Right forelimb (tissue), 1 donor: ENCODE measurements at regions not wholly inside any gene's neighbourhood (a gene's known extent, or its start where the extent isn't known, plus 50 kb on each side); places are given as distances from the start of the nearest gene placed in this dataset.

Experiments used
- DNase-seq: peaks from one replicate; pipeline ENCODE4 v3.0.0-alpha.2; 2018

DNA sequence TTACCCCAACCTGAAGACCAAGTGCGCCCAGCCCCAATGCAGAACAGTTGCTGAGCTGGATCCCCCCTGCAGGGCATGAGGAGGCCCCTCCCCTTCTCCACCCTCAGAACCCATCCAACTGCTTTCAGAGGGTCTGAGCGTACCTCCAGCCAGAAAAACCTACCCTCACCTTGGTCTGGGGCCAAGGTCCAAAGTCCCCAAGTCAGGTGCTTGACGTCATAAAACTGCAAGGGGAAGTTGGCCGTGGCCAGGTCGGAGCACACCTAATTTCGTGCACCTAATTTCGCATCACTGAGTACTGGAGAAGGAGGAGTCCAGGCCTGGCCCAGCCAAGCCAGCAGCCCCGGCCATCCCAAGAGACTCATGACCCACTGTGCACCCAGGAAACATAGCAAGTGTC lies 289.8 kb downstream of the CTTN start:
- DNase-seq, result no peak

DNA sequence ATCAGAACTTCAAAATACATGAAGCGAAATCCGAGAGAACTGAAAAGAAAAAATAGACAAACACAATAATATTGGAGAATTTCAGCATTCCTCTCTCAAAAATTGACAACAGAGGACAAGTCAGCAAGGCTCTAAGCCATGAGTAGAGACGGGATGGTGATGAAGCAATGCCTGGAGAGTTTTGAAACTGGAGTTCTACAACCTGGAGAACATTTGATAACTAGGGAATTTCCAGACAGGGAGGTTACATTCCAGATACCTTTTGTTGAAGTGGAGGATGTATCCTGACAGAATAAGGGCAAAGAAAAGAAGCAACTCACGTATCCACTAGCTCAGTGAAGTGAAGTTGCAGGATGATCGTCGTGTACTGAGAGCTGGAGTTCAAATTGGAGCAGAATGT lies 291.4 kb downstream of the CTTN start:
- no peak for DNase-seq

DNA sequence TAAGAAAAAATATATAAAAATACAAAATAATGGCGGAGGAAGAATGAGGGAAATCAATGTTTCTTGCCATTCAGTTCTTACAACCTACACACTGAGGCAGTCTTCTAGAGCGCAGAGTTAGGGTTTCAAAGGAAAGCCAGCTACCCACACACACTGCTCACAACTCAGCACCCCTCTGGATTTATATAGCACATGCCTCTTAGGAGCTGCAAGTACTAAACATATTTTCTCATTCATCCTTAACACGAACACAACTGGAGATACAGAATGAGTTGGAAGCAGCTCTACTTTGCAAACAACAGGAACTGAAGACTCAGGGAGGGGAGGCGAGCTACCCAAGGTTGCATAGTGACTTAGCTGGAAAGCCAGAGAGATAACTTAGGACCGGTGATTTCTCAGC lies 293.8 kb downstream of the CTTN start:
- no peak for DNase-seq

DNA sequence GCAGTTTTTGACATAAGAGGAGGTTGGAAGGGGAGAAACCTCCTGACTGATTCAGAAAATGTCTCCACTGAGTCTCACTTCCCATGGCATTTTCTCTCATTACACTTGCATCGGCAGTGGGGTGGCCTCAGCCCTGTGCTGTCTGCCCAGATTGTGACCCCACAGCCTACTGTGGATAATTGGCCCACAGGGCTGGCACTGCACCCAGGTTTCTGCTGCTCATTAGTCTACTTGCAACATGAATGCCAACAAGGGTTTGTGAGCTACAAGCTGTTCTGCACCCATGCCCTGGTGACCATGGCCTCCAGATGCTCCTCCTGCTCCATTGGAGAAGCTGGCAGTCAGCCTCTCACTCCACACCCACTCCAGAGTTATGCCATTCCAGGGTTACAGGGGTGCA lies 296.0 kb downstream of the CTTN start:
- DNase-seq, result no peak

DNA sequence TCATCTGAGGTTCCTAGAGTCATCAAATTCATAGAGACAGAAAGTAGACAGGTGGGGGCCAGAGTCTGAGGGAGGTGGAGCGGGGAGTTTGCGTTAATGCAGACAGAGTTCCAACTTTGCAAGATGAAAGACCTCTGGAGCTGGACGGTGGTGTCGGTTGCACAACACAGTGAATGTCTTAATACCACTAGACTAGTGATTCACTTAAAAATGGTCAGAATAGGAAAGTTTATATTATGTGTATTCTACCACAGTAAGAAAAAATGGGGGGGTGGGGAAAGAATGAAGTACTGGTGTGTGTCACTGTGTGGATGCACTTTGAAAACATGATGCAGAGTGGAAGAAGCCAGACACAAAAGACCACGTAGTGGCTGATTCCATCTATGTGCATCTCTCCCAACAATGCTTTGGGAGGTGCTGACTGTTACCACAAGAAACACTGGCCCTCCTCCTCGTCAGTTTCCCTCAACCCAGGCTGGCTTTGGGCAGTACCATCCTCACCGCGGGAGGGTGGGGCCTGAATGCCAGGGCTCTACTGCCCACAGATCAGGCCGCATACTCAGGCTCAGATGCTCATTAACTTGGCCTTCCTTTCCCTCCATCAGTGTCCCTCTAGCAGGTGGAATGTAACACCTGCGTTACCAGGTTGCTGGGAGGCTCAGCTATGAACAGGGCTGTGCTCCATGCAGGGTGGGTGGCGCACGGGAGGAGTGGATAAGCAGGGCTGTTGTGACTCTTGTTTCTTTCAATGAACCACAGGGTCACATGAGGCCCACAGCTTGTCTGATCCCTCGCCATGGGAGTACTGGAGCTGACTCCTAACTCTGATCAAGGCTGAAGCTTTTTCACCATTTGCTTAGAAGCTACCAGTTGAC lies 297.0 kb downstream of the CTTN start:
- DNase-seq, result no peak

DNA sequence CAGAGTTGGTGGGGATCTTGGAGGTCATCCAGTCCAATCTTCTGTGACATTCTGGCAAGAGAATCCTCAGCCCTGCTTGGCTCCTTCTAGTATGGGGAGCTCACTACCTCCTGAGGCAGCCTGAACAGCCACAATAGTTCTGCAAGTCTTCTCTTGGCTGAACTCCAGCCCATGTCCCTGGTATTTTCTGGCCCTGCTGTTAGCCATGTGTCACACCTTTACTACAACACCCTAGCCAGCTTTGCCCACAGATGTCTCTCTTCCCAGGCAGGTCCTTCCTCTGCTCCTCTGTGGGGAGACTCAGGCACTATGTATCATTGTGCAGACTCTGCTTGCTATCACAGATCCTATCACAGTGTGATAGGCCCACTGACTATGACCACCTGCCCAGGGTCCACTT lies 297.7 kb downstream of the CTTN start:
- no peak for DNase-seq

DNA sequence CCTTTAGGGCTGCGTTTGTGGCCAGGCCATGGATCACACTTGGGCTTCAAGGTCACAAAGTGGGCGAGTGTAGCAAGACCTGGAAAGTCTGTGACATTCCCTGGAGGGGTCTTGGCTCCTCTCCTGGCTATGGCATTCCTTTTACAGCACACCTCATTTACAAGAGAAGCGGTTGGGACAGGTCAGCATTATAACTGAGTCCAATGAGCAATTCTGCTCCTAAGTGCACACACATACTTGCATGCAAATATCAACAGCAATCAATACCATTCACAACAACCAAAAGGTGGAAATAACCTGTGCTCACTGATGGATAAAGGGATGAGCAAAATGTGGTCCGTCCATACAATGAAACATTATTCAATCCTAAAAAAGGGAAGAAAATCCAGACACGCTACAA lies 298.2 kb downstream of the CTTN start:
- no peak for DNase-seq

DNA sequence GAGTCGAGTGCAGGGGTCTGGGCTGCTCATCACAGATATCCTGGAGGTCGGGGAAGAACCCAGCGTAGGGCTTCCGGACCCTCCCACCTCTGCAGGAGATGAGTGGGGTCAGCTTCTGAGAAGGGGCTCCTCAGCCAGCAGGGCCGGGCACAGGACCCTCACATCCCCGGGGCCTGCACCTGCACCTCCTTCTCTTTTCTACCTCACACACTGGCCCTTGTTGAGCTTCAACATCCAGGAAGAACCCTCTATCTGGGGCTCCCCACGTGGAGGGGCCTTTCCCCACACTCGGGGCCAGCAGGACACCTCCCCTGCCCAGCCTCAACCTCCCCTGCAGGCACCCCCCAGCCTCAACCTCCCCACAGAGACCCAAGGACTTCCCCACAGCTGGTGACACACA lies 299.4 kb downstream of the CTTN start:
- no peak for DNase-seq

DNA sequence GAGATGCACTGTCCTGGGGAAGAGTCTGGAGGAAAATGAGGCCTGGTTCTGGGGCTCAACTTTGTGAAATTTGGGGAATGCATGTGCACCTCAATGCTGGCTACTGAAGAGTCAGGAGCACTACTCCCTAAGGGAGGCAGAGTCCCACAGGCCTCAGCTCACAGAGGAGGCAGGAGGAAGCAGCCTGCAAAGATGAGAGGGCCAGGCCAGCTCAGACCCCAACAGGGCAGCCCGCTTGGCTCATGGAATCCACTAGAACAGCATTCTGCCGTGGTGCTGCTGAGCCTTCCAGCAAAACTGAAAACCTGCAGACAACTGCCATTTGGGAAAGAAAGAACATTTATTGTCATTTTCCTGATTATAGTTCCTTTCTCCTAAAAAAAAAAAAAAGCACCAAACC lies 300.5 kb downstream of the CTTN start:
- no peak for DNase-seq

DNA sequence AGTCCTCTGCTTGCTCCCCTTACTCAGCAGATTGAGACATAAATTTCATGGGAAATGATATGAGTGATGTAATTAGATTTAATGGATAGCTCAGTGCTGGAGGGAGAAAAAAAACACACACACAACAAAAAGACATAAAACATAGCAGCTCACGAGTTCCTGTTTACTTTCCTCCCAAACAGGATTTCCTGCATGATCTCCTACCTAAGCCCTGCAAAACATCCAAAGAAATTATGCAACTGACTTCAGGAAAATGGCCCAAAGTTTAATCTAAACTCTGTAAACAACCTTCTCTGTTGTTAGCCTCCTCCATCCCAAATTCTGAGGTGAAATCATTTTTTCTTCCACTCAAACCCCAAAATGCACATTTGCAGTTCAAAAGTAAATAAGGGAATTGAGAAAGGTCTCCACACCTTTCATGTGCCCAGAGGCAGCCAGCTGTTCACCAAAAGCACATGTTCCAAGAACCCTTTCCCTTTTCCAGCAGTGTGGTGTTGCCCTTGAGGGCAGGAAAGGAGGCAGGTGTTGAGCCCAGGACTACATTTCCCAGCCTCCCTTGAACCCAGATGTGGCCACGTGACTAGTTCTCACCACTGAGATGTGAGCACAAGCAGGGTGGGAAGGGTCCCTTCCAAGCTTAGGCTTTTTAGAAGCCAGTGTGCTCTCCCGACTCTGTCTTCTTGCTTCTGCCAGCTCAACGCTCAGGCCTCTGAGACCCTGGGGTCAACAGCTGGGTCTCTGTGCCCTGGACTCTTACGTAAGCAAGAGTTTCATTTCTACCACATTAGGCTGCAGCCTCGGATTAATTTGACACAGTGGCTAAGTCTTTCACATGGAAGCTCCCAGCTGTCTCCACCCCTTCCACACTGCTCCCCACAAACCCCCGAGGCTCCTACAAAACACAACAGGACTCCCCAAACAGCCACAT lies 301.2 kb downstream of the CTTN start:
- DNase-seq, result no peak

DNA sequence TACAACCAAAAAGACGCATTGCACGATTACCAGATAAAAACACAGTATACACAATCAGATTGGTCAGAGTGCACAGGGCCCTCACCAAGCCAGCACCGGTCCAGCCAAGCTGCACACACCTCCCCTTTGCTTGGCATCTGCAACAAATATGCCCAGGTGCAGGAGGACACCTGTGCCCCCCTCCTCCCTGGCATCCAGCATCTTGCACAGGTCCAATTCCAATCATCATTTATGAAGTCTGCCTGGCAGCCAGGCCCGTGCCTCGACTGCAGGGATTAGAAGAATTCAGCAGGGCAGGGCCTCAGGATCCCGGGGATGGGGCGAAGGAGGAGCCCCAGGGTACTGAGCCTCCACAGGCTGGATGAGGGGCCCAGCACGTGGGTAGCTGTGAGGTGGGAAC lies 302.1 kb downstream of the CTTN start:
- DNase-seq, result no peak

DNA sequence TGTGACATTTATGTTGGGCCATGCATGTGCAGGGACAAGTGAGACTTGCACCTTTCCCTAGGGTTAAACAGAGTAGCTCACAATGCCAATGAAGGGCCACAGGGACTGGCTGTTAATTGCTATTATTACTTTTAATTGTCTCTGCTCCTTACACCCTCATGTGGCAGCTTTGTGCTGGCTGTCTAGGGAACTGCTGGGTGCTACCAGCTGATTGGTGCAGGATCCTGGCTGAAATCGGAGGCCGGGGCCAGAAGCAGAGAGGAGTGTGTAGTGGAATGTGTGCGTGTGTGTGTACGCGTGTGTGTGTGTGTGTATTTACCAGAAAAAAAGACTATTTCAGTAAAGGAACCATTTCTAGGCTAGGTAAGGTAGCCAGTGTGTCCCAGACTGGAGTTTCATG lies 302.5 kb downstream of the CTTN start:
- no peak for DNase-seq

DNA sequence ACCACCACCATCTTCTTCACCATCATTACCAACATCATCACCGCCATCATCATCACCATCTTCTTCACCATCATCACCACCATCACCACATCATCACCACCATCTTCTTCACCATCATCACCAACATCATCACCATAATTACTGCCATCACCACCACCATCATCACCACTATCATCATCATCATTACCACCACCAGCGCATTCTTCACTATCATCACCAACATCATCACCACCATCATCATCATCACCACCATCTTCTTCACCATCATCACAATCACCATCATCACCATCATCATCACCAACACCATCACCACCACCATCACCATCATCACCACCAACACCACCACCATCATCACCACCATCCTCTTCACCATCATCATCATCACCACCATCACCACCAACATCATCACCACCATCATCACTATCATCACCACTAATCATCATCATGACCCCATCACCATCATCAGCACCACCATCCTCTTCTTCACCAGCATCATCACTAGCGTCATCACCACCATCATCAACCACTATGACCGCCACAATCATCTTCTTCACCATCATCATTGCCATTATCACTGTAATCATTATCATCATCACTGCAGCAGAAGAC lies 303.8 kb downstream of the CTTN start:
- no peak for DNase-seq

DNA sequence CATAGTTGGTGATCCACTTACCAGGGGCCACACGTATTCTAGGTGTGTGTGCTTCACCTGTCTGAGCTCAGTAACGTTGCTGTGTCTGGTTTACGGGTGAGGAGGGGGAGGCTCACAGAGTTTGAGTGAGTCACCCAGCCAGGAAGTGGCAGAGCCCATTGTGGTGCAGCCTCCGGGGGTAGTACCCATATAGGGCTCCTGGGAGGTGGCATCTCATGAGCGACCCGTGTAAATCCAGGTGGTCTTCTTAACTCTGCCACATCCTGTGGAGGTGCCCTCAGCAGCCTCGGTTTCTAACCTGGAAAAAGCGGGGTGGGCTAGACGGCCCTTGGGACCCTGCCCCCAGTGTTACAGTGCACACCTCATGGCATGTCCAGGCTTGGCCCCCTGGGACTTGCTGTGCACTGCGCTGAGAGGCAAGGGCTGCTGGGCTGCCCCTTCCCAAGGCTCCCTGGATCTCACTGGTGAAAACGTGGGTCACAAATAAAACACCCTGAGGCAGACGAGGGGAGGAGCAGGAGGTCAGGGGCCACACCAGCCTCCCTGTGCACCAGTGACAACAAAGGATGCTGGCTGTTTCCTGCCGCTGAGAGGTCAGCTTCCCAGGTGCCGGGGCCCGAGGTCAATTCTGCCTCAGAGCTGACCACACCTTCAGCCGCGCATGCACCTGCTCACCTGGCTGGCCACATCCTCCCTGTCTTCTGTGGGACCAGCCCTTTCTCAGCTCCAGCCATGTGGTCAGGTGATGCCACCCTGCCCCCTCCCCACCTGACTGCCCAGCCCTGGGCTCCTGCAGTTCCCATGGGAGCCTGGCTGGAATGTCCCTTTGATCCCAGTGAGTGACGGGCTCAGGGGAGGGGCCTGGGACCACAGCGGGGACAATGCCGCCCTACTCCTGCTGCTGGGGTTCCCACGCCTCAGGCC lies 305.1 kb downstream of the CTTN start:
- DNase-seq, result no peak

DNA sequence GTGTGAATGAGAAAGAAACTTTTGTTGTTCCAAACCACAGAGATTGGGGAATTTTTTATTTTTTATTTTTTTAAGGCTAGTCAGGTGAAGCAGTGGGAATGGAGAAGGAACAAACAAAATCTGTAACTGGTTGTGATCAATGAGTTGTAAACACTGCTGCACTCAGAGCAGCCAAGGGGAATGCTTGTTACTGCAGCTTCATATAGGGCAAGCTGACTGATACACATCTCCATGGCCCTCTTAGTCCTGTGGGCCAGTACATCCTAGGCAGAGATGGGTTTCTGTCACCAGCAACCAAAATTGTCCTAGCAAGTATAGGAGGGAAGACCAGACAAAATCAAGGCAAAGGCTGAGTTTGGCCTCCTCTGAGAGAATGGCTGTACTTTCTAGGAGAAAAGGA lies 306.8 kb downstream of the CTTN start:
- DNase-seq, result no peak

DNA sequence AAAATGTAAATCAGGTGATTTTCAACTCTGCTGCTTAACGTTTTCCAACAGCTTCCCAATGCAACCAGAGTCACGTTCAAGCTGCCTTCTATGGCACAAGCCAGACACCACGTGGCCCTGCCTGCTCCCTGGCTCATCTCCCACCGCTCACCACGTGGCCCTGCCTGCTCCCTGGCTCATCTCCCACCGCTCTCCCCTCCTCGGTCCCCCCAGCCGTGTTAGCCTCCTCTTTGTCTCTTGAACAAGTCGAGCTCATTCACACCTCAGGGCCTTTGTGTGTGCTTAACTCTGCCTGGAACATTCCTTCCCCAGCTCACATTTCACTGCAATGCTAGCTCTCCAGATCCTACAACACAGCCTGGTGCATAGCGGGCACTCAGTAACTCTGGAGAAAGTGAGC lies 307.6 kb downstream of the CTTN start:
- no peak for DNase-seq

DNA sequence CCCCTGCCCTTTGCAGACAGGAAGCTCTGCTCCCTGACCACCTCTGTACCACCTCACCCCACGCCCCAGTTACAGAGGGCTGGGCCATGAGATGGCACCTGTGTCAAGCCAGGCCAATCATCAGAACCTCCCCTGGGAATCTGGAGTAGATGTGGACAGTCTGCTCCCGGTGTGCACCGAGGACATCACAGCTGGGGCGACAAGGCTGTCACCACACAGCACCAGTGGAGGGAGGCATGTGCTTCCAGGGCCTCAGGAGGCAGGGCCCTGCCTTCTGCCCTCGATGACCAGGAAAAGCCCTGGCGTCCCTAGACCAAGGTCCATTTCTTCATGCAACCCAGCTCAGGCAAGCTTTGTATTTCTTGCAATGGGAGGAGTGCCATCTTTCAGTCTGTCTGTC lies 309.5 kb downstream of the CTTN start:
- no peak for DNase-seq

DNA sequence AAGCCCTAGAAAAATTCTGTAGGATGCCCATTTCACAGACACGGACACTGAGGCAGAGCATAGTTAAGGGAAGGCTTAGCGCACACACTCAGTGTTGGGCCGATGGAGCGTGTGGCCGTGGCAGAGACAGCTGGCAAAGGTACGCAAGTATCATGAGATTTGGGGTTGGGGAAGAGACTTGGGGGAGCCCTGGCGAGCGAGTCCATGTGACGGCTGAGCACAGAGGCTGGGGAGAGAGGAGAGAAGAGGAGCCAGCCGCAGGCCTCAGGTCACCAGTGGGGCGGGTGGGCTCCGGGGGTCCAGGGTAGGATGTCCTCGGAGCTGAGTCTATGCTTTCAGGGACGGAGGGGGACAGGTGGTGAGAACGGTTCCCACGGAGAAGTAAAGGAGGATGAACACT lies 311.3 kb downstream of the CTTN start:
- DNase-seq, result no peak

DNA sequence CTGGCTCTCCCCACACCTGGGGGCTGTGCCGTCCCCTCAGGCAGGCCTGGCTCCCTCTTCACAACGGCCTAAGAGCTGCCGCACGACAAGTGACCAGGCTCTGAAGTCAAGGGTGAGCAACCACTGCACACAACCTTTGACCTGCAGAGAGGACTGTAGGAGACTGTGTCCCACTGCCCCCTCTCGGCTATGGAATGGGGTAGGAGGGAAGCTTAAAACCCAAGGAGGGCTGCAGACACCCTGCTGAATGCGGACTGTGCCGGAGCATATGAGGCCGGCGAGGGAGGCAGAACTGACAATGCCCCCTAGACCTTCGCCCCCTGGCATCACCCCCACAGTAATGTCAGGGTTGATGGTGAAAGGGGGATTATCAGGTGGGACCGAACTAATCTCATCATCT lies 311.9 kb downstream of the CTTN start:
- no peak for DNase-seq

DNA sequence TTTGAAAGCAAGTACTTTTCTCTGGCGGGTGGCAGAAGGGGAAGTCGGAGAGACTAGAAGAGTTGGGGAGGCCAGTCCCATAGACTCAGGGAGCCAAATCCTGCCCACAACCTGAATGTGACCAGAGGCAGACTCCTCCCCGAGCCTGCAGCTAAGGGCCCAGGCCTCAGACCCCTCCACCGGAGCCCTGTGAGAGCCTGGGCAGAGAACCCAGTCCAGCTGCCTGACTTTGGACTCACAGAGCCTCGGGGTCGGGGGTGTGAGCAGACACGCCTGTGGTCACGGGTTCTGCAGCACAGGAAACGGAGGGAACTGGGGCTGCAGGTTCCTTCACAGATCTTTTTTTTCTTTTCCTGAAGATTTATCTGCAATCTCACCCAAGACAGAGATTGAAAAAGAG lies 312.3 kb downstream of the CTTN start:
- no peak for DNase-seq

DNA sequence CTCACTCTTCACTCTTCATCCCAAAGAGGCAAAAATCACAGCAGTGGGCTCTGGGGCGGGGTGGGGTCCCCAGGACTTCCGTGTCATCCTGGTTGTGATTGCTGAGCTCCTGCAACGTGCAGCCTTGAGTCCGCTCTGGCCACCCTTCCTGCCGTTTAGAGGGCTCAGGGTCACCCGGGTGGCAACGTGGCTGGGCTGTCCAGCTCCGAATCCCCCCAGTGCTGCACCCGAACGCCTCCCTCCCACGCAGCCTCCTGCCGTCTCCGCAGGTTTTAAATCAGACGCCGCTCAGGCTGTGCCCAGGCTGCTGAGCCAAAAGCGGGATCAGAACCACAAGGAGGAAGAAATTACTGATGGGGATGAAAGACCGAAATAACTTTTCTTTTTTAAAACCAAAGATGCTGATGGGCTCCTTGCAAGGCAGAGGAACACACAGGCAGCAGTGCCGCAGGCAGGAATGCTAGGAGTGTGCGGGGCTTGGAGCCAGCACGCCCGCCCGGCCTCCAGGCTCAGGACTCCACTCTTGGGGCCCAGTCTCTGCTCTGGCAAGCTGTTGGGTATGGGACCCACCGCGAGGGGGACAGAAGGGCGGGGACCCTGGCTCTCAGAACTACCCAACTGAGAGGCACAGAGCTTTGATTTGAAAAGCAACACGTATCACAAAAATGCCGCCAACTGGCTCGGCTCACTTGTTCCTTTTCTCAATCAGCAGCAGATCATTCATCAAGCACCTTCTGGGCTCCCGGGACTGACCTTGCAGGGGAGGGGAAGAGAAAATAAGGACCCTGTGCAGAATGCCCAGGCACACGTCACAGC lies 313.0 kb downstream of the CTTN start:
- DNase-seq, result no peak

DNA sequence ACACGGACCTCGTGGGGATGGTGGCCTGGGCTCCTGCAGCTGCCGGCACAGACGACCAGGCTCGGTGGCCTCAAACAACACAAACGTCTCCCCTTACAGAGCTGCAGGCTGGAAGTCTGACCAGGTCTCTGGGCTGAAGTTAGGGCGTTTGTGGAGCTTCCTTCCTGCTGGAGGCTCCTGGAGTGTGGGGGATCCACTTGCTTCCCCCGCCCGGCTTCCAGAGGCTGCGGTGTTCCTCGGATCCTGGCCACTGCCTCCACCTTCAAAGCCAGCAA lies 313.5 kb downstream of the CTTN start:
- DNase-seq, result no peak
